Ectodermal cell (in vitro differentiated cells): ENCODE measurements at regions not wholly inside any gene's neighbourhood (a gene's known extent, or its start where the extent isn't known, plus 50 kb on each side); places are given as distances from the start of the nearest gene placed in this dataset.

Source experiments
- H3K27ac ChIP-seq: 2 replicates; pipeline ENCODE4 v1.7.0; 2013; ENCODE audit warnings: mild to moderate bottlenecking, low read depth, low read length; ENCODE audit not compliant: insufficient read depth, poor library complexity, severe bottlenecking
- H3K27me3 ChIP-seq: 2 replicates; pipeline ENCODE4 v1.7.0; 2013; ENCODE audit warnings: mild to moderate bottlenecking, low read length; ENCODE audit not compliant: insufficient read depth, control insufficient read depth, poor library complexity, severe bottlenecking
- H3K36me3 ChIP-seq: one replicate; pipeline ENCODE4 v1.7.0; 2013; ENCODE audit warnings: low read length; ENCODE audit not compliant: control insufficient read depth, insufficient read depth
- H3K4me1 ChIP-seq: one replicate; pipeline ENCODE4 v1.7.0; 2013; ENCODE audit warnings: low read length; ENCODE audit not compliant: control insufficient read depth, insufficient read depth
- H3K4me3 ChIP-seq: 2 replicates; pipeline ENCODE4 v1.7.0; 2013; ENCODE audit warnings: low read depth, low read length, control low read depth; ENCODE audit not compliant: insufficient read depth
- H3K9me3 ChIP-seq: 2 replicates; pipeline ENCODE4 v1.7.0; 2013; ENCODE audit warnings: mild to moderate bottlenecking, low read length, moderate library complexity; ENCODE audit not compliant: control insufficient read depth
- WGBS, 2 experiments: methylation state at CpG; one replicate each; pipeline ENCODE4 v1.1.7; 2013; ENCODE audit warnings: missing lambda C conversion rate in 2 of 2; 5-methylcytosine and 5-hydroxymethylcytosine counted together

DNA sequence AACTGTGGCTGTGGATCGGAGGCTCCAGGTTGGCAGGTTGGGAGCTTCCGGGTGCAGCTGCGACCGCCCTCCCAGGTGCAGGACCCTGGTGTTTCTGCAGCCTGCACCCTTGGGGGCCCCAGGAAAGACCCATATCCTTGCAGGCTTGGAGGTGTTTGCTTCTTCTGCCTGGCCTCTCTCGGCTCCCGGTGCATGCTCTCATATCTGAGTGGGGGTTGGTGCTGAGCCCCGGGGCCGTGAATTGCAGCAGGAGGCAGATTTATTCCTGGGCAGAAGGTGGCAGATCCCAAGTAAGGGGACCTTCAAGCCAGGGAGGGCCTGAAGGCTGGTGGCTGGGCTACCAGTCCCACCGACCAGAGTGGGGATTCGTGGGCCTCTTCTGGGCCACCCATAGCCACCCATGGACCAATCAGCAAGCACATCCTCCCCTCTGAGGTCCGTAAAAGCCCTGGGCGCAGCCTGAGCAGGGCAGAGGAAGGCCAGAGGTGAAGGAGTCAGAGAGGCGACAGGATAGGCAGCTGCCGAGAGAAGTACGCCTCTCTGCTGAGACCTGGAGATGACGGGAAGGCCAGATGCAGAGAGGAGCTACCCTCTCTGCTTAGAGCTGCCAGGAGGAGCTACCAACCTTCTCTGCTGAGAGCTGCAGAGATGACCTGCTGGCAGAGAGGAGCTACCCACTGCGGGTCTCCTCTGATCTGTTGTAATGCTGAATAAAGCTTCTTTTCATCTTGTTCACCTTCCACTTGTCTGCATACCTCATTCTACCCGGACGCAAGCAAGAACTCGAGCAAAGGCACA is 1279.0 kb upstream of the LRRTM1 start:
- no peak overlapping the region for H3K27ac ChIP-seq
- H3K9me3 ChIP-seq, result no peaks in the 10 kb centered on the region
- WGBS, 2 experiments, result 91% methylated on average over 20 of the region's 20 CpGs
- no peaks in the 10 kb centered on the region for H3K27me3 ChIP-seq
- no peak overlapping the region for H3K4me3 ChIP-seq
- no peaks in the 10 kb centered on the region for H3K36me3 ChIP-seq
- no peaks in the 10 kb centered on the region for H3K4me1 ChIP-seq

- H3K9me3 ChIP-seq, result no peaks in the 10 kb centered on the region
- H3K36me3 ChIP-seq, result no peaks in the 10 kb centered on the region
- no peak overlapping the region for H3K4me3 ChIP-seq
- H3K4me1 ChIP-seq, result no peaks in the 10 kb centered on the region
- H3K27ac ChIP-seq, result no peak overlapping the region
- H3K27me3 ChIP-seq, result no peaks in the 10 kb centered on the region
- 84 to 96% methylated on average over 2 of the region's 2 CpGs for WGBS, 2 experiments
Measured at GRCh38 chr2:81576713-81577112, 1272.2 kb upstream of the LRRTM1 start.

GRCh38 chr2:81551040-81551634 is 1246.6 kb upstream of the LRRTM1 start:
- Histone ChIP-seq H3K4me3 (no peak overlapping the region), H3K9me3 (no peaks in the 10 kb centered on the region), H3K36me3 (no peaks in the 10 kb centered on the region), H3K27ac (no peak overlapping the region), H3K27me3 (no peaks in the 10 kb centered on the region), H3K4me1 (no peaks in the 10 kb centered on the region)
- 68 to 78% methylated on average over 2 to 3 of the region's 3 CpGs for WGBS, 2 experiments

DNA sequence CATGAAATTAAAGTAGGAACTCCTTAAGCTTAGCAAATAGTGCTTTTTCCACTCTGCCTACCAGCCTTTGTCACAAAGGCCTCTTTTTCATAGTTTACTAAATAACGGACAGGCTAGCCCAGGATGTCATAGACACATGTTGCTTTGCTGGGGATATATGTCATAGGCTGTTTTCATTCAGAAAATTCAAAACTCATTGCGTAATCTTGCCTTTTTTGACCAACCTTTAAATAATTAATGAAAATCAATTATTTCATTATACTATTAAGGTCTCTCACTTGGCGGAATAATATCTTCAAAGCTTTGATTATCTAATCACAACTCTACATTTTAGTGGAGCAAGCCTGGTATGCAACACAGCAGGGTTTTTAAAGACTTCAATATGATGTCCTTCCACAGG is 1245.7 kb upstream of the LRRTM1 start:
- Histone ChIP-seq H3K4me3 (no peak overlapping the region), H3K36me3 (no peaks in the 10 kb centered on the region), H3K27me3 (no peaks in the 10 kb centered on the region), H3K27ac (no peak overlapping the region), H3K9me3 (no peaks in the 10 kb centered on the region), H3K4me1 (no peaks in the 10 kb centered on the region)
- 77% methylated on average over 3 of the region's 3 CpGs; no CpG with 5 or more reads in 1 of the 2 experiments for WGBS, 2 experiments

DNA sequence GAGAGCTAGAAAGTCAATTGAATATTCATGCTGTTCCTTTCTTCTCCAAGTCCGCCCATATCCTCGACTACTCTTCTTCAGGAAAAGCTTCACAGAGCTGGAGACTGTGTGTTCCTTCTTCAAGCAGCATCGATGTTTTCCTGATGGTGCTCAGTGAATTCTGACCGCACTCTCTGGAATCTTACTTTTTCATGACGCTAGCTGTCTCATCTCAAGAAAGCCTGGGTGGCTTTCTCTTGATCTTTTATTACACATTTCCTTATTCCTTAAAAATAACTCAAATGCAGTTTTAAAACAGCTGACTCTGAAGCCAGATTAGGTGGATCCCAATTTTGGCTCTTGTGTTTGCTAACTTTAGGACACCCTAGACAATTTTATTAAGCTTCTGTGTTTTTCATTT is 1245.1 kb upstream of the LRRTM1 start:
- Histone ChIP-seq H3K9me3 (no peaks in the 10 kb centered on the region), H3K27me3 (no peaks in the 10 kb centered on the region), H3K4me1 (no peaks in the 10 kb centered on the region), H3K27ac (no peak overlapping the region), H3K36me3 (no peaks in the 10 kb centered on the region), H3K4me3 (no peak overlapping the region)
- 92 to 96% methylated on average over 5 of the region's 5 CpGs for WGBS, 2 experiments

- Histone ChIP-seq H3K27me3 (no peaks in the 10 kb centered on the region), H3K9me3 (no peaks in the 10 kb centered on the region), H3K27ac (no peak overlapping the region), H3K36me3 (no peaks in the 10 kb centered on the region), H3K4me3 (no peak overlapping the region), H3K4me1 (no peaks in the 10 kb centered on the region)
- WGBS, 2 experiments, result 85 to 91% methylated on average over 1 to 2 of the region's 2 CpGs
Measured at GRCh38 chr2:81545626-81546025, 1241.1 kb upstream of the LRRTM1 start.

DNA sequence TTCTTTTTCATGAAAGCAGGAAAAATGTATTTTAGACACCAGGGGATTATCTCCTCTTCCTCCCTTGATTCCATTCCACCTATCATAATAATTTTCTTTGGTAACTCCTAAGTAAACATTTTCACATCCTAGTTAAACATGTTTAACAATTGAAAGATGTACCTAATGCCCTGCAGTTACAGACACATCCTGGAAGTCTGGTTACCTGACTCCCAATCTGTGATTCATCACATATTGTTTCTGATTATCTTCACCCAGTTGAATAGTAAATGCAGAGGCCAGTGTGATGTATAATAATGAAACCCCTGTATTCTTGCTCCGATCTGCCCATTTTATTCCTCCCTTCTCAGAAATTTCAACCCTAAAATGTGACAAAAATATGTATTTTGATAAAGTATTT is 1237.6 kb upstream of the LRRTM1 start:
- Histone ChIP-seq H3K27me3 (no peaks in the 10 kb centered on the region), H3K9me3 (no peaks in the 10 kb centered on the region), H3K4me1 (no peaks in the 10 kb centered on the region), H3K36me3 (no peaks in the 10 kb centered on the region), H3K4me3 (no peak overlapping the region), H3K27ac (no peak overlapping the region)
- no CpG with 5 or more reads among the region's 1 CpG for WGBS, 2 experiments

DNA sequence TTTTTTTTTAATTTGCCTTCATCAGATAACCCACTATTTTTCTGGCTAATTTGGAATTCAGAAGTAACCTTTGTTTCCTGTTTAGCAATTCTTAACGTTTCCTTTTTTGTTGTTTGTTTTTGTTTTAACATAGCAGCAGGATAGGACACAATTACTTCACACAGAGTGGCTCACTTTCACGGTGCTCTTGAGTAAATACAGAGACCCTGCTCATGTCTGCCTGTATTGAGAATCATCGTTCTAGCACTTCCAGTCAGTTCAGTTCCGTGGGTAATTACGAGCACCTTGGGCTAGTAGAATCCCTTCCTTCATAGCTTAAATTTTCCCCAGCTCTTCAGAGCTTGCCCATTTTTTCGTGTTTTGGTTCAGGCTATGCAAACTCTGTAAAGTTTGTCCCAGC is 1225.4 kb upstream of the LRRTM1 start:
- no peaks in the 10 kb centered on the region for H3K36me3 ChIP-seq
- H3K4me3 ChIP-seq, result no peak overlapping the region
- H3K27me3 ChIP-seq, result no peaks in the 10 kb centered on the region
- no peaks in the 10 kb centered on the region for H3K9me3 ChIP-seq
- no peak overlapping the region for H3K27ac ChIP-seq
- H3K4me1 ChIP-seq, result no peaks in the 10 kb centered on the region
- 58 to 65% methylated on average over 5 to 6 of the region's 6 CpGs for WGBS, 2 experiments

GRCh38 chr2:81528852-81529480 is 1224.4 kb upstream of the LRRTM1 start:
- no peak overlapping the region for H3K27ac ChIP-seq
- H3K4me1 ChIP-seq, result no peaks in the 10 kb centered on the region
- H3K36me3 ChIP-seq, result no peaks in the 10 kb centered on the region
- H3K9me3 ChIP-seq, result no peaks in the 10 kb centered on the region
- 93 to 98% methylated on average over 3 of the region's 3 CpGs for WGBS, 2 experiments
- H3K27me3 ChIP-seq, result no peaks in the 10 kb centered on the region
- no peak overlapping the region for H3K4me3 ChIP-seq

GRCh38 chr2:81523344-81523743 is 1218.8 kb upstream of the LRRTM1 start:
- Histone ChIP-seq H3K27me3 (no peaks in the 10 kb centered on the region), H3K27ac (no peak overlapping the region), H3K36me3 (no peaks in the 10 kb centered on the region), H3K4me1 (no peaks in the 10 kb centered on the region), H3K9me3 (no peaks in the 10 kb centered on the region), H3K4me3 (no peak overlapping the region)
- WGBS, 2 experiments, result 85 to 88% methylated on average over 2 of the region's 2 CpGs
